MCF 10A (cell line): ENCODE measurements at regions not wholly inside any gene's neighbourhood (a gene's known extent, or its start where the extent isn't known, plus 50 kb on each side); places are given as distances from the start of the nearest gene placed in this dataset.

Source experiments
- BruUV-seq: library from RNA; stranded (reverse); fragments of 400-500 nt; replicated peaks from 2 replicates; lab custom pipeline; 2021; lab: Mats Ljungman, UMichigan
- CTCF ChIA-PET: fragments of 300-600 bp; sonication (Branson Sonifier 250); formaldehyde crosslinking; extraction: SDS; loops from one replicate; lab custom pipeline; 2021; ENCODE audit warnings: antibody characterized with exemption, inconsistent platforms; lab: Yijun Ruan, JAX
- POLR2A ChIA-PET: fragments of 300-600, 350-650 bp; sonication (Branson Sonifier 250); formaldehyde crosslinking; extraction: SDS; loops from one replicate; lab custom pipeline; 2020; ENCODE audit warnings: antibody characterized with exemption, inconsistent platforms; lab: Yijun Ruan, JAX
- DNase-seq: peaks from one replicate; pipeline ENCODE4 v3.0.0-alpha.2; 2018; ENCODE audit not compliant: unreplicated experiment
- H3K27ac Mint-ChIP-seq: one replicate; pipeline ENCODE4 v1.8.0; 2022; ENCODE audit warnings: mild to moderate bottlenecking, low read depth, mixed read lengths; ENCODE audit not compliant: unreplicated experiment
- H3K27me3 Mint-ChIP-seq: one replicate; pipeline ENCODE4 v1.8.0; 2022; ENCODE audit warnings: mixed read lengths; ENCODE audit not compliant: insufficient read depth, unreplicated experiment
- H3K36me3 Mint-ChIP-seq: one replicate; pipeline ENCODE4 v1.8.0; 2022; ENCODE audit warnings: mild to moderate bottlenecking, moderate library complexity, mixed read lengths; ENCODE audit not compliant: insufficient read depth, unreplicated experiment
- H3K4me1 Mint-ChIP-seq: one replicate; pipeline ENCODE4 v1.8.0; 2022; ENCODE audit warnings: mixed read lengths; ENCODE audit not compliant: insufficient read depth, unreplicated experiment
- H3K4me3 Mint-ChIP-seq: one replicate; pipeline ENCODE4 v1.8.0; 2022; ENCODE audit warnings: mild to moderate bottlenecking, moderate library complexity, mixed read lengths; ENCODE audit not compliant: unreplicated experiment
- H3K9me3 Mint-ChIP-seq: one replicate; pipeline ENCODE4 v1.8.0; 2022; ENCODE audit warnings: mixed read lengths; ENCODE audit not compliant: unreplicated experiment
- CTCF ChIP-seq: fragments of 200-600 bp; IDR thresholded peaks from one replicate; pipeline ENCODE4 v1.8.0; 2022; ENCODE audit warnings: antibody characterized with exemption, mild to moderate bottlenecking; ENCODE audit not compliant: unreplicated experiment
- intact Hi-C: fragments of 100-400 bp; cut with micrococcal nuclease; formaldehyde crosslinking; loops from 2 replicates; pipeline ENCODE4 v1.14.1; 2022

GRCh38 chr3:181615666-181616065, 96.1 kb upstream of the SOX2 start:
- no TSS peak for BruUV-seq
- intact Hi-C loops = no loop called here
- CTCF ChIA-PET = interaction anchor here (0.6 kb wide), 1 partner anchor 970 kb away, joined by 3 read pairs; no protein-coding TSS in a partner anchor
- POLR2A ChIA-PET = interaction anchor here (0.7 kb wide), 1 partner anchor 46 kb away, joined by 3 read pairs; no protein-coding TSS in a partner anchor
- Mint-ChIP-seq H3K27ac (no peak overlapping the region), H3K36me3 (no peaks in the 10 kb centered on the region), H3K9me3 (no peaks in the 10 kb centered on the region), H3K4me1 (no peaks in the 10 kb centered on the region), H3K27me3 (no peaks in the 10 kb centered on the region), H3K4me3 (no peak overlapping the region)
- no peak for TF ChIP-seq CTCF
- DNase-seq = no peak

GRCh38 chr3:181614878-181615277, 96.8 kb upstream of the SOX2 start:
- intact Hi-C loops = no loop called here
- CTCF ChIA-PET = interaction anchor here (0.9 kb wide), 1 partner anchor 288 kb away, joined by 4 read pairs; no protein-coding TSS in a partner anchor
- POLR2A ChIA-PET = no interaction called here
- Mint-ChIP-seq H3K4me3 (no peak overlapping the region), H3K27me3 (no peaks in the 10 kb centered on the region), H3K36me3 (no peaks in the 10 kb centered on the region), H3K9me3 (no peaks in the 10 kb centered on the region), H3K27ac (no peak overlapping the region), H3K4me1 (no peaks in the 10 kb centered on the region)
- no peak for TF ChIP-seq CTCF
- DNase-seq = no peak
- no TSS peak for BruUV-seq

- Mint-ChIP-seq H3K27ac (no peak overlapping the region), H3K9me3 (no peaks in the 10 kb centered on the region), H3K4me1 (no peaks in the 10 kb centered on the region), H3K36me3 (no peaks in the 10 kb centered on the region), H3K4me3 (no peak overlapping the region), H3K27me3 (no peaks in the 10 kb centered on the region)
- ChIA-PET CTCF (interaction anchor here (0.6 kb wide), 2 partner anchors 18 to 97 kb away, joined by 3 to 4 read pairs; no protein-coding TSS in a partner anchor), POLR2A (interaction anchor here (1.0 kb wide), 1 partner anchor 8 kb away, joined by 3 read pairs; no protein-coding TSS in a partner anchor)
- no peak for DNase-seq
- intact Hi-C loops = no loop called here
- no TSS peak for BruUV-seq
- TF ChIP-seq CTCF = no peak
Observed at GRCh38 chr3:181613813-181614212, 97.9 kb upstream of the SOX2 start.

- no peak overlapping the region for H3K4me3 Mint-ChIP-seq
- H3K36me3 Mint-ChIP-seq = no peaks in the 10 kb centered on the region
- H3K9me3 Mint-ChIP-seq = no peaks in the 10 kb centered on the region
- intact Hi-C loops = no loop called here
- ChIA-PET POLR2A (interaction anchor here (0.5 to 1.0 kb wide), 2 partner anchors 9 to 13 kb away, joined by 3 to 4 read pairs; no protein-coding TSS in a partner anchor), CTCF (no interaction called here)
- no peaks in the 10 kb centered on the region for H3K27me3 Mint-ChIP-seq
- H3K4me1 Mint-ChIP-seq = no peaks in the 10 kb centered on the region
- no peak for TF ChIP-seq CTCF
- H3K27ac Mint-ChIP-seq = no peak overlapping the region
- no TSS peak for BruUV-seq
- no peak for DNase-seq
Observed at GRCh38 chr3:181613191-181613590, 98.5 kb upstream of the SOX2 start.
